ENCODE measurements at regions not wholly inside any gene's neighbourhood (a gene's known extent, or its start where the extent isn't known, plus 50 kb on each side); places are given as distances from the start of the nearest gene placed in this dataset.
"Not testable (repeated sequence)": the region's sequence is repeated elsewhere in the genome, so short reads cannot be mapped to it uniquely, and the experiment has no call there.

DNA sequence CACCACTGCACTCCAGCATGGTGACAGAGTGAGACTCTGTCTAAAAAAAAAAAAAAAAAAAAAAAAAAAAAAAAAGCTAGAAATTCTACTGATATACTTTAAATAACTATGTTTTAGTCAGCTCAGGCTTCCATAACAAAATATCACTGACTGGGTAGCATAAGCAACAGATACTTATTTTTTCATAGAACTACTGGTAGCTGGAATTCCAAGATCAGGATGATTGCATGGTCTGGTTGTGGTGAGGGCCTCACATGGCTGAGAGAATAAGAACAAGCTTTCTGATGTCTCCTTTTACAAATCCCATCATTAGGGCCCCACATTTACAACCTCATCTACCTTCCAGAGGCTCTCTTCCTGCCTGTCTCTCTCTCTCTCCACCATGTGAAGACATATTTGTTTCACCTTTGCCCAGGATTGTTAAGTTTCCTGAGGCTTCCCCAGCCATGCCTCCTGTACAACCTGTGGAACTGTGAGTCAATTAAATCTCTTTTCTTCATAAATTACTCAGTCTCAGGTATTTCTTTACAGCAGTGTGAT lies 126.7 kb upstream of the SEMA3C start:
- no peak overlapping the region for H2BK5ac ChIP-seq (ENCODE audit: low read length)
- H3K36me3 ChIP-seq (replicated peaks in 1 of 2; ENCODE audit: control insufficient read depth in 2 of 2, insufficient read depth in 2 of 2, low read length in 2 of 2): no peaks in the 10 kb centered on the region
- no peak overlapping the region for H3K4me3 ChIP-seq (ENCODE audit: low read length in 2 of 2)
- H2BK15ac ChIP-seq (ENCODE audit: low read length): no peak overlapping the region
- H3K9me3 ChIP-seq (replicated peaks in 1 of 2; ENCODE audit: control insufficient read depth in 2 of 2, insufficient read depth in 1 of 2, low read depth in 1 of 2, low read length in 2 of 2): peaks cover 0 to 2% of the 10 kb centered on the region in 2 donors
- H3K4me1 ChIP-seq (ENCODE audit: control insufficient read depth in 2 of 2, insufficient read depth in 1 of 2, low read depth in 1 of 2, low read length in 2 of 2): no peaks in the 10 kb centered on the region
- no peaks in the 10 kb centered on the region for H3K27me3 ChIP-seq (ENCODE audit: control insufficient read depth in 3 of 3, insufficient read depth in 3 of 3, low read depth in 1 of 3, low read length in 3 of 3)
- DNase-seq (ENCODE audit: low spot score): no peak
- H3K18ac ChIP-seq (ENCODE audit: low read length): no peak overlapping the region
- H2AK5ac ChIP-seq (ENCODE audit: low read depth, low read length): no peak overlapping the region
- H2BK120ac ChIP-seq (ENCODE audit: low read depth, low read length): no peak overlapping the region
- no peak overlapping the region for H3K27ac ChIP-seq (replicated peaks; ENCODE audit: low read length)
- H3K9ac ChIP-seq (ENCODE audit: low read depth, low read length, poor library complexity): no peak overlapping the region
- H3K23ac ChIP-seq (ENCODE audit: low read depth, low read length, poor library complexity): no peak overlapping the region
- no peak overlapping the region for H4K91ac ChIP-seq (ENCODE audit: low read depth, low read length, poor library complexity)
- H4K8ac ChIP-seq (ENCODE audit: low read depth, low read length): no peak overlapping the region
- no peaks in the 10 kb centered on the region for H3K79me1 ChIP-seq (ENCODE audit: low read depth, low read length)
- H3K14ac ChIP-seq (ENCODE audit: low read length): no peak overlapping the region
- no peak overlapping the region for H2AFZ ChIP-seq (ENCODE audit: low read length)
- H3K4ac ChIP-seq (ENCODE audit: low read length): no peak overlapping the region
- H2BK12ac ChIP-seq (ENCODE audit: low read length): no peak overlapping the region
- no peak overlapping the region for H3K4me2 ChIP-seq (ENCODE audit: insufficient read depth, low read length, poor library complexity, severe bottlenecking)

DNA sequence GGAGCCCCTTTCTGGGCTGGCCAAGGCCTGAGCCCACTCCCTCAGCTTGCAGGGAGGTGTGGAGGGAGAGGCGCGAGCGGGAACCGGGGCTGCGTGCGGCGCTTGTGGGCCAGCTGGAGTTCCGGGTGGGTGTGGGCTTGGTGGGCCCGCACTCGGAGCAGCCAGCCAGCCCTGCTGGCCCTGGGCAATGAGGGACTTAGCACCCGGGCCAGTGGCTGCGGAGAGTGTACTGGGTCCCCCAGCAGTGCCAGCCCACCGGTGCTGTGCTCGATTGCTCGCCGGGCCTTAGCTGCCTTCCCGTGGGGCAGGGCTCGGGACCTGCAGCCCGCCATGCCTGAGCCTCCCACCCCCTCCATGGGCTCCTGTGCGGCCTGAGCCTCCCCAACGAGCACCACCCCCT lies 123.8 kb upstream of the SEMA3C start:
- not testable (repeated sequence) for H3K9ac ChIP-seq (ENCODE audit: low read depth, low read length, poor library complexity); H2AFZ ChIP-seq (ENCODE audit: low read length); H4K91ac ChIP-seq (ENCODE audit: low read depth, low read length, poor library complexity); H3K4me3 ChIP-seq (ENCODE audit: low read length in 2 of 2); H3K27ac ChIP-seq (replicated peaks; ENCODE audit: low read length); H3K4me2 ChIP-seq (ENCODE audit: insufficient read depth, low read length, poor library complexity, severe bottlenecking); H2BK15ac ChIP-seq (ENCODE audit: low read length); DNase-seq (ENCODE audit: low spot score); H3K14ac ChIP-seq (ENCODE audit: low read length); H3K27me3 ChIP-seq (ENCODE audit: control insufficient read depth in 3 of 3, insufficient read depth in 3 of 3, low read depth in 1 of 3, low read length in 3 of 3); H2AK5ac ChIP-seq (ENCODE audit: low read depth, low read length); H2BK120ac ChIP-seq (ENCODE audit: low read depth, low read length); H3K79me1 ChIP-seq (ENCODE audit: low read depth, low read length); H2BK5ac ChIP-seq (ENCODE audit: low read length); H3K18ac ChIP-seq (ENCODE audit: low read length); H3K23ac ChIP-seq (ENCODE audit: low read depth, low read length, poor library complexity); H3K4ac ChIP-seq (ENCODE audit: low read length); H2BK12ac ChIP-seq (ENCODE audit: low read length); H3K36me3 ChIP-seq (replicated peaks in 1 of 2; ENCODE audit: control insufficient read depth in 2 of 2, insufficient read depth in 2 of 2, low read length in 2 of 2); H4K8ac ChIP-seq (ENCODE audit: low read depth, low read length); H3K4me1 ChIP-seq (ENCODE audit: control insufficient read depth in 2 of 2, insufficient read depth in 1 of 2, low read depth in 1 of 2, low read length in 2 of 2); H3K9me3 ChIP-seq (replicated peaks in 1 of 2; ENCODE audit: control insufficient read depth in 2 of 2, insufficient read depth in 1 of 2, low read depth in 1 of 2, low read length in 2 of 2)
- no CpG with 5 or more reads among the region's 21 CpGs for WGBS, 2 donors (ENCODE audit: extremely low coverage in 2 of 2, insufficient read length in 2 of 2, insufficient replicate concordance in 1 of 2)

DNA sequence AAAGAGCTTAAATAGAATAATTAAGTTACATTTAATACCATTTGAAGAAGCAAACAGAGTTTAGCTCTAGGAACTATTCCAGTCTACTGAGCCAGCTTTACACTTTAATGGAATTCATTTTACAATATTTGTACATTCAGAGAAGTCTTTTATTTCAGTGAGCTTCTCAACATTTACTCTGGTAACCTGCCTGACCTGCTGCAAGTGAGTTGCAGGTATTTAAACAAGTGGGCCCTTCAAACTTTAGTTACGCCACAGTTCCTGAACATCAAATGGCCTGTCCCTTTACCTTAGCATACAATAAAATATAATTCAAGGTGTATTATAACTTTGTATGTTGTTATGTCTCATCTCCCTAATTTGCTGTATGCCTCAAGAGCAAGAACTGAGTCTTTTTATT lies 121.6 kb upstream of the SEMA3C start:
- Histone ChIP-seq H3K27ac (replicated peaks; ENCODE audit: low read length) (no peak overlapping the region), H2BK12ac (ENCODE audit: low read length) (no peak overlapping the region), H3K18ac (ENCODE audit: low read length) (no peak overlapping the region), H2BK5ac (ENCODE audit: low read length) (no peak overlapping the region), H3K4me3 (ENCODE audit: low read length in 2 of 2) (no peak overlapping the region), H2BK15ac (ENCODE audit: low read length) (no peak overlapping the region), H2BK120ac (ENCODE audit: low read depth, low read length) (no peak overlapping the region), H3K79me1 (ENCODE audit: low read depth, low read length) (no peaks in the 10 kb centered on the region), H3K36me3 (replicated peaks in 1 of 2; ENCODE audit: control insufficient read depth in 2 of 2, insufficient read depth in 2 of 2, low read length in 2 of 2) (no peaks in the 10 kb centered on the region), H3K4me2 (ENCODE audit: insufficient read depth, low read length, poor library complexity, severe bottlenecking) (no peak overlapping the region), H3K4ac (ENCODE audit: low read length) (no peak overlapping the region), H3K27me3 (ENCODE audit: control insufficient read depth in 3 of 3, insufficient read depth in 3 of 3, low read depth in 1 of 3, low read length in 3 of 3) (no peaks in the 10 kb centered on the region), H3K23ac (ENCODE audit: low read depth, low read length, poor library complexity) (no peak overlapping the region), H2AFZ (ENCODE audit: low read length) (no peak overlapping the region), H4K91ac (ENCODE audit: low read depth, low read length, poor library complexity) (no peak overlapping the region), H3K9ac (ENCODE audit: low read depth, low read length, poor library complexity) (no peak overlapping the region), H3K4me1 (ENCODE audit: control insufficient read depth in 2 of 2, insufficient read depth in 1 of 2, low read depth in 1 of 2, low read length in 2 of 2) (no peaks in the 10 kb centered on the region), H4K8ac (ENCODE audit: low read depth, low read length) (no peak overlapping the region), H2AK5ac (ENCODE audit: low read depth, low read length) (no peak overlapping the region), H3K14ac (ENCODE audit: low read length) (no peak overlapping the region), H3K9me3 (replicated peaks in 1 of 2; ENCODE audit: control insufficient read depth in 2 of 2, insufficient read depth in 1 of 2, low read depth in 1 of 2, low read length in 2 of 2) (no peaks in the 10 kb centered on the region)
- WGBS, 2 donors (ENCODE audit: extremely low coverage in 2 of 2, insufficient read length in 2 of 2, insufficient replicate concordance in 1 of 2): no CpG with 5 or more reads among the region's 1 CpG
- no peak for DNase-seq (ENCODE audit: low spot score)

DNA sequence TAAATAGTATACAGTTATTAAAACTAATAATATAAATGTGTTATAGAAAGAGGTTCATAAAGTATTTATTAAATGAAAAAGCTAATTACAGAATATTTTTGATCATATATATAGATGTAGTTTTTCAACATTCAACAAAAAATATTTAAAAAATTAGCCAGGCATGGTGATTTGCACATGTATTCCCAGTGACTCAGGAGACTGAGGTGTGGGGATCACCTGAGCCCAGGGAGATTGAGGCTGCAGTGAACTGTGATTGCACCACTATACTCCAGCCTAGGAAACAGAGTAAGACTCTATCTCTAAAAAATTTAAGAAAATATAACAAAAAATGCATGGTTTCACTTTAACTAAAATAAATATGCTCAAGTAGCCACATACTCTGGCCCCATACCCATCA lies 118.0 kb upstream of the SEMA3C start:
- Histone ChIP-seq H3K14ac (ENCODE audit: low read length) (no peak overlapping the region), H3K9ac (ENCODE audit: low read depth, low read length, poor library complexity) (no peak overlapping the region), H3K27me3 (ENCODE audit: control insufficient read depth in 3 of 3, insufficient read depth in 3 of 3, low read depth in 1 of 3, low read length in 3 of 3) (no peaks in the 10 kb centered on the region), H4K91ac (ENCODE audit: low read depth, low read length, poor library complexity) (no peak overlapping the region), H3K4me2 (ENCODE audit: insufficient read depth, low read length, poor library complexity, severe bottlenecking) (no peak overlapping the region), H2AFZ (ENCODE audit: low read length) (no peak overlapping the region), H3K36me3 (replicated peaks in 1 of 2; ENCODE audit: control insufficient read depth in 2 of 2, insufficient read depth in 2 of 2, low read length in 2 of 2) (no peaks in the 10 kb centered on the region), H2BK12ac (ENCODE audit: low read length) (no peak overlapping the region), H2BK120ac (ENCODE audit: low read depth, low read length) (no peak overlapping the region), H3K9me3 (replicated peaks in 1 of 2; ENCODE audit: control insufficient read depth in 2 of 2, insufficient read depth in 1 of 2, low read depth in 1 of 2, low read length in 2 of 2) (no peaks in the 10 kb centered on the region), H3K23ac (ENCODE audit: low read depth, low read length, poor library complexity) (no peak overlapping the region), H2AK5ac (ENCODE audit: low read depth, low read length) (no peak overlapping the region), H3K4me1 (ENCODE audit: control insufficient read depth in 2 of 2, insufficient read depth in 1 of 2, low read depth in 1 of 2, low read length in 2 of 2) (no peaks in the 10 kb centered on the region), H3K4me3 (ENCODE audit: low read length in 2 of 2) (no peak overlapping the region), H2BK5ac (ENCODE audit: low read length) (no peak overlapping the region), H2BK15ac (ENCODE audit: low read length) (no peak overlapping the region), H3K18ac (ENCODE audit: low read length) (no peak overlapping the region), H4K8ac (ENCODE audit: low read depth, low read length) (no peak overlapping the region), H3K27ac (replicated peaks; ENCODE audit: low read length) (no peak overlapping the region), H3K4ac (ENCODE audit: low read length) (no peak overlapping the region), H3K79me1 (ENCODE audit: low read depth, low read length) (no peaks in the 10 kb centered on the region)
- DNase-seq (ENCODE audit: low spot score): no peak

Measured in neuronal stem cell (in vitro differentiated cells).